ENCODE measurements at regions not wholly inside any gene's neighbourhood (a gene's known extent, or its start where the extent isn't known, plus 50 kb on each side); places are given as distances from the start of the nearest gene placed in this dataset.

GRCh38 chr6:138028893-138029292, 78.3 kb downstream of the PERP start:
- Histone ChIP-seq H3K27me3 (ENCODE audit: control insufficient read depth, insufficient read depth, low read length) (no peaks in the 10 kb centered on the region), H3K4me3 (ENCODE audit: low read length) (no peak overlapping the region), H3K4me1 (ENCODE audit: control insufficient read depth, insufficient read depth, low read length) (no peaks in the 10 kb centered on the region), H3K9me3 (ENCODE audit: control insufficient read depth, low read depth, low read length) (no peaks in the 10 kb centered on the region), H3K36me3 (ENCODE audit: control insufficient read depth, insufficient read depth, low read length) (no peaks in the 10 kb centered on the region), H3K27ac (ENCODE audit: low read length) (no peak overlapping the region)
- DNase-seq = no peak
- 94% methylated on average over 3 of the region's 6 CpGs for WGBS (ENCODE audit: insufficient coverage, low lambda C conversion rate)

DNA sequence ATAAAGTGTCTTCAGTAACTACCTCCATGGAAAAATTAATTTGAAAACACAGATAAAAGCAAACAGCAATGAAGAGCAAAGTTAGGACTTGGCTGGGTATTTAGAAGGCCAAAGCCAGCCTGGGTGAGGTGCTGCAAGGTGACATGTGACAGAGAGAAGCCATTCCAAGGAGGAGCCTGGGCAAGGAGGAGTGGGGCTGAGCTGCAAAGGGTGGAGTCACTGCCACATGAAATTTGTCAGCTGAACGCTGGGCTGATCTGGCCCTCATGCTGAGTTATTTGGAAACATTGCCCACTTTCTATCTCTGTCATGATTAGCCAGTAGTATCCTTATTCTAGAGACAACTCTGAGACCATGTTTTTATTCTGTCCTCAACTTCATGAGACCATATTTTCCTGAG, 76.3 kb downstream of the PERP start:
- WGBS (ENCODE audit: insufficient coverage, low lambda C conversion rate) = no CpG with 5 or more reads among the region's 1 CpG
- H3K27me3 ChIP-seq (ENCODE audit: control insufficient read depth, insufficient read depth, low read length) = no peaks in the 10 kb centered on the region
- H3K4me1 ChIP-seq (ENCODE audit: control insufficient read depth, insufficient read depth, low read length) = no peaks in the 10 kb centered on the region
- no peak overlapping the region for H3K4me3 ChIP-seq (ENCODE audit: low read length)
- DNase-seq = no peak
- H3K36me3 ChIP-seq (ENCODE audit: control insufficient read depth, insufficient read depth, low read length) = no peaks in the 10 kb centered on the region
- H3K9me3 ChIP-seq (ENCODE audit: control insufficient read depth, low read depth, low read length) = no peaks in the 10 kb centered on the region
- H3K27ac ChIP-seq (ENCODE audit: low read length) = no peak overlapping the region

- Histone ChIP-seq H3K27ac (ENCODE audit: low read length) (no peak overlapping the region), H3K9me3 (ENCODE audit: control insufficient read depth, low read depth, low read length) (no peaks in the 10 kb centered on the region), H3K4me3 (ENCODE audit: low read length) (no peak overlapping the region), H3K4me1 (ENCODE audit: control insufficient read depth, insufficient read depth, low read length) (no peaks in the 10 kb centered on the region), H3K36me3 (ENCODE audit: control insufficient read depth, insufficient read depth, low read length) (no peaks in the 10 kb centered on the region), H3K27me3 (ENCODE audit: control insufficient read depth, insufficient read depth, low read length) (no peaks in the 10 kb centered on the region)
- no CpG with 5 or more reads among the region's 4 CpGs for WGBS (ENCODE audit: insufficient coverage, low lambda C conversion rate)
- DNase-seq = no peak
Observed at GRCh38 chr6:138031417-138031816, 75.8 kb downstream of the PERP start.

DNA sequence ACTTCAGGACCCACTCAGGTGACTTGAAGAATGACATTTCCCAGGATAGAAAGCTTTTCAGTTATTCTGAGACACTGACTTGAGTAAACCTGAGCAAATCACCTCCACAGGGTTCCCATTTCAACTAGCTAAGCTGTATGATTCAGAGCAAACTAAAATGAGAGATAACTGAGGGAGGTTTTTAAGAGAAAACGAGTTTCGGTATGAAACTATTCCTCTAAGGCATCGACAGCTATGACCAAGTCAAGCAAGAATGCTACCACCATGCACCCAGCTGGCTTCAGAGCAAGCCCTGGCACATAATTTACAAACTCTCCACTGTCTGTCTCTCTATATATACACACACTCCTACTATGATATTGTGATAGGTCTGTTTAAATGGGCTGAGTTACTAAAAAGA, 75.4 kb downstream of the PERP start:
- WGBS (ENCODE audit: insufficient coverage, low lambda C conversion rate) = 90% methylated on average over 2 of the region's 3 CpGs
- Histone ChIP-seq H3K36me3 (ENCODE audit: control insufficient read depth, insufficient read depth, low read length) (no peaks in the 10 kb centered on the region), H3K27ac (ENCODE audit: low read length) (no peak overlapping the region), H3K27me3 (ENCODE audit: control insufficient read depth, insufficient read depth, low read length) (no peaks in the 10 kb centered on the region), H3K4me3 (ENCODE audit: low read length) (no peak overlapping the region), H3K4me1 (ENCODE audit: control insufficient read depth, insufficient read depth, low read length) (no peaks in the 10 kb centered on the region), H3K9me3 (ENCODE audit: control insufficient read depth, low read depth, low read length) (no peaks in the 10 kb centered on the region)
- no peak for DNase-seq

DNA sequence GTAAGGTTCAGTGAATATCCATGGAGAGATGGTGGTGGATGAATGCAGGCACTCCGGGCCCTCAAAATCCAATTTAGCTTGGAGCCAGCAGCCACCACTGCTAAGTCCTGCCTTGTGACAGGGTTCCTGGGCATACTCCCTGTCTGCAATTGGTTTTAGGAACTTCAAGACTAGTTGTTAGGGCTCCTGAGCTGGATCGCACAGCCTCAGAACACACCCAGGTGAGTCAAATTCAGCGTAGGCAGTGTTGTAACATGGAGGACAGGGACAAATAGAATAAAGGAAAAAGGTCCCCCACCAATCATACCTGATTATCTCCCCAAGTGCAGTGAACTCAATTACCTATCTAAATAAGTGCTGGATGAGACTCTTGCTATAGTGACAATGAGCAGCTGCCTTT, 74.6 kb downstream of the PERP start:
- Histone ChIP-seq H3K27ac (ENCODE audit: low read length) (no peak overlapping the region), H3K27me3 (ENCODE audit: control insufficient read depth, insufficient read depth, low read length) (no peaks in the 10 kb centered on the region), H3K4me1 (ENCODE audit: control insufficient read depth, insufficient read depth, low read length) (no peaks in the 10 kb centered on the region), H3K36me3 (ENCODE audit: control insufficient read depth, insufficient read depth, low read length) (no peaks in the 10 kb centered on the region), H3K9me3 (ENCODE audit: control insufficient read depth, low read depth, low read length) (no peaks in the 10 kb centered on the region), H3K4me3 (ENCODE audit: low read length) (no peak overlapping the region)
- no peak for DNase-seq
- no CpG with 5 or more reads among the region's 3 CpGs for WGBS (ENCODE audit: insufficient coverage, low lambda C conversion rate)

DNA sequence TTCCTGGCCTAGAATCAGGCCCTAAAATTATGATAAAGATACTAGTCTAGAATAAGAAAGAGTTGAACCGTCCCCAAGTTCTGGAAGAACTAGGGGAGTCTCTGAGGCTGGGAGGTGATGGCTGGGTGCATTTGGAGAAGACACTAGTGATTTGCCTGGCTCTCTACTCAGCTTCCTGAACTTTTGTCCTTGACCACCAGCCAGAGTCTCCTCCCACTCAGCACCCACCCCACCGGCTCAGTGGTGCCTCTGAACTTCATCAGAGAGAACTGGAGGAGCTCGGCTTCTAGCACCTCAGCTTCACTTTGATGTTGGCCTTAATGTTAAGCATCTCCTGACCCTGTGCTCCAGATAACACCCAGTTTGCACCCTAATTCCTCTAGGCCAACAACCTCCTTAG, 73.0 kb downstream of the PERP start:
- no peaks in the 10 kb centered on the region for H3K27me3 ChIP-seq (ENCODE audit: control insufficient read depth, insufficient read depth, low read length)
- H3K36me3 ChIP-seq (ENCODE audit: control insufficient read depth, insufficient read depth, low read length) = no peaks in the 10 kb centered on the region
- H3K4me1 ChIP-seq (ENCODE audit: control insufficient read depth, insufficient read depth, low read length) = no peaks in the 10 kb centered on the region
- DNase-seq = no peak
- no peak overlapping the region for H3K27ac ChIP-seq (ENCODE audit: low read length)
- no peak overlapping the region for H3K4me3 ChIP-seq (ENCODE audit: low read length)
- no peaks in the 10 kb centered on the region for H3K9me3 ChIP-seq (ENCODE audit: control insufficient read depth, low read depth, low read length)
- WGBS (ENCODE audit: insufficient coverage, low lambda C conversion rate) = no CpG with 5 or more reads among the region's 3 CpGs

DNA sequence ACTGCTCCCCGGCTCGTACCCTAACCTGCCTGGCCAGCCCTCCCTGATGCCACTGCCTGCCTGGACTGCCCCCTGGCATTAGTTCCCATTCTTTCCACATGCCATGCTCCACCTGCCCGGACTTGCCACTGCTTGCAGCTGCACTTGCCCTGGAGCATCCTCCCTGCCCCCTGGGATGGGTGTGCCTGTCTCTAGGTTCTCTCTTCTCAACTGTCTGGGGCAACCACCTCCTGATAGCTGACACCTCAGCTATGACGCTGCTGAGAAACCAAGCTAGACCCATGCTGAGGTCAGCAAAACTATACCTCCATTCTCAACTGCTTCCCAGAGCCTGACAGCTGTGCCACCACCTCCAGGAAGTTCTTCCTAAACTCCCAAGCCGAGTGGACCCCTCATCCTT, 72.1 kb downstream of the PERP start:
- no CpG with 5 or more reads among the region's 5 CpGs for WGBS (ENCODE audit: insufficient coverage, low lambda C conversion rate)
- no peak overlapping the region for H3K4me3 ChIP-seq (ENCODE audit: low read length)
- no peak for DNase-seq
- H3K9me3 ChIP-seq (ENCODE audit: control insufficient read depth, low read depth, low read length) = no peaks in the 10 kb centered on the region
- no peaks in the 10 kb centered on the region for H3K36me3 ChIP-seq (ENCODE audit: control insufficient read depth, insufficient read depth, low read length)
- no peaks in the 10 kb centered on the region for H3K4me1 ChIP-seq (ENCODE audit: control insufficient read depth, insufficient read depth, low read length)
- H3K27me3 ChIP-seq (ENCODE audit: control insufficient read depth, insufficient read depth, low read length) = no peaks in the 10 kb centered on the region
- H3K27ac ChIP-seq (ENCODE audit: low read length) = no peak overlapping the region

- H3K9me3 ChIP-seq (ENCODE audit: control insufficient read depth, low read depth, low read length) = no peaks in the 10 kb centered on the region
- WGBS (ENCODE audit: insufficient coverage, low lambda C conversion rate) = no CpG with 5 or more reads among the region's 5 CpGs
- peak; percentile 20 to 42 for DNase-seq
Observed at GRCh38 chr6:138036111-138036510, 71.1 kb downstream of the PERP start.

GRCh38 chr6:138037009-138037504, 70.2 kb downstream of the PERP start:
- Histone ChIP-seq H3K4me1 (ENCODE audit: control insufficient read depth, insufficient read depth, low read length) (no peaks in the 10 kb centered on the region), H3K27me3 (ENCODE audit: control insufficient read depth, insufficient read depth, low read length) (no peaks in the 10 kb centered on the region), H3K9me3 (ENCODE audit: control insufficient read depth, low read depth, low read length) (no peaks in the 10 kb centered on the region), H3K36me3 (ENCODE audit: control insufficient read depth, insufficient read depth, low read length) (no peaks in the 10 kb centered on the region), H3K4me3 (ENCODE audit: low read length) (no peak overlapping the region), H3K27ac (ENCODE audit: low read length) (no peak overlapping the region)
- DNase-seq = no peak
- no CpG with 5 or more reads among the region's 4 CpGs for WGBS (ENCODE audit: insufficient coverage, low lambda C conversion rate)

More at GRCh38 chr6:138036111-138036510, 71.1 kb downstream of the PERP start:
- H3K4me1 ChIP-seq (ENCODE audit: control insufficient read depth, insufficient read depth, low read length) = no peaks in the 10 kb centered on the region
- H3K27me3 ChIP-seq (ENCODE audit: control insufficient read depth, insufficient read depth, low read length) = no peaks in the 10 kb centered on the region
- H3K36me3 ChIP-seq (ENCODE audit: control insufficient read depth, insufficient read depth, low read length) = no peaks in the 10 kb centered on the region
- H3K4me3 ChIP-seq (ENCODE audit: low read length) = no peak overlapping the region
- no peak overlapping the region for H3K27ac ChIP-seq (ENCODE audit: low read length)

GRCh38 chr6:138038142-138038870, 68.9 kb downstream of the PERP start:
- Histone ChIP-seq H3K36me3 (ENCODE audit: control insufficient read depth, insufficient read depth, low read length) (no peaks in the 10 kb centered on the region), H3K27ac (ENCODE audit: low read length) (no peak overlapping the region), H3K27me3 (ENCODE audit: control insufficient read depth, insufficient read depth, low read length) (no peaks in the 10 kb centered on the region), H3K4me3 (ENCODE audit: low read length) (no peak overlapping the region), H3K9me3 (ENCODE audit: control insufficient read depth, low read depth, low read length) (no peaks in the 10 kb centered on the region), H3K4me1 (ENCODE audit: control insufficient read depth, insufficient read depth, low read length) (no peaks in the 10 kb centered on the region)
- no CpG with 5 or more reads among the region's 7 CpGs for WGBS (ENCODE audit: insufficient coverage, low lambda C conversion rate)
- DNase-seq = no peak
